ENCODE measurements at regions not wholly inside any gene's neighbourhood (a gene's known extent, or its start where the extent isn't known, plus 50 kb on each side); places are given as distances from the start of the nearest gene placed in this dataset.

- TF ChIP-seq CTCF (tag by site-specific recombination; IDR thresholded peaks at IDR 0.05) (no peak), ZNF366 (tag by site-specific recombination; conservative IDR thresholded peaks at IDR 0.05) (no peak), KLF16 (tag by site-specific recombination; IDR thresholded peaks at IDR 0.05) (no peak), HOXA7 (CRISPR knock-in tag; IDR thresholded peaks at IDR 0.05; ENCODE audit: borderline replicate concordance) (no peak)
Measured at GRCh38 chr14:26872515-26873361, 274.9 kb upstream of the NOVA1 start.

All from HEK293 (cell line).